ENCODE measurements at regions not wholly inside any gene's neighbourhood (a gene's known extent, or its start where the extent isn't known, plus 50 kb on each side); places are given as distances from the start of the nearest gene placed in this dataset.

DNA sequence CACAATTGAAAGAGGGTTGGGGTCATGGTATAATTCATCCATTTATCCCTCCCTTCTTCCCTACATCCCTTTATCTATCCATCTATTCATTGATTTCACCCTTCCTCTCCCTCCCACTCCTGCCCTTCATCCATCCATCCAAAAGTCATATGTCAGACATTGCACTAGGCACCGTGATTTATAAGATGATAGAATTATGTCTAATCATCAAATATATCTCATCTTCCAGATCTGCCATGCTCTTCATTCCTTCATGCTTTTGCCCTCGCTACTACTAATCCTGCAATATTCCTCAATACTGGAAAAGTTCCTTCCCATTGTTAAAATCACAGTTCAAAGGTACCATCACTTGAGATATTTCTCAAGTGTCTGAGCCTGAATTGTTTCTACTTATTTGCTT lies 335.2 kb upstream of the CDH11 start:
- in situ Hi-C loops (cut with HindIII; ENCODE audit: low sequenced_read_pairs), result no loop called here
- DNase-seq (ENCODE audit: low read depth, low spot score), result no peak
- TF ChIP-seq, protein P1, sequence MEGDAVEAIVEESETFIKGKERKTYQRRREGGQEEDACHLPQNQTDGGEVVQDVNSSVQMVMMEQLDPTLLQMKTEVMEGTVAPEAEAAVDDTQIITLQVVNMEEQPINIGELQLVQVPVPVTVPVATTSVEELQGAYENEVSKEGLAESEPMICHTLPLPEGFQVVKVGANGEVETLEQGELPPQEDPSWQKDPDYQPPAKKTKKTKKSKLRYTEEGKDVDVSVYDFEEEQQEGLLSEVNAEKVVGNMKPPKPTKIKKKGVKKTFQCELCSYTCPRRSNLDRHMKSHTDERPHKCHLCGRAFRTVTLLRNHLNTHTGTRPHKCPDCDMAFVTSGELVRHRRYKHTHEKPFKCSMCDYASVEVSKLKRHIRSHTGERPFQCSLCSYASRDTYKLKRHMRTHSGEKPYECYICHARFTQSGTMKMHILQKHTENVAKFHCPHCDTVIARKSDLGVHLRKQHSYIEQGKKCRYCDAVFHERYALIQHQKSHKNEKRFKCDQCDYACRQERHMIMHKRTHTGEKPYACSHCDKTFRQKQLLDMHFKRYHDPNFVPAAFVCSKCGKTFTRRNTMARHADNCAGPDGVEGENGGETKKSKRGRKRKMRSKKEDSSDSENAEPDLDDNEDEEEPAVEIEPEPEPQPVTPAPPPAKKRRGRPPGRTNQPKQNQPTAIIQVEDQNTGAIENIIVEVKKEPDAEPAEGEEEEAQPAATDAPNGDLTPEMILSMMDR (IDR thresholded peaks at IDR 0.05; ENCODE audit: low read depth, low read length), result no peak
- H3K4me3 ChIP-seq (ENCODE audit: low read depth, low read length), result no peak overlapping the region

DNA sequence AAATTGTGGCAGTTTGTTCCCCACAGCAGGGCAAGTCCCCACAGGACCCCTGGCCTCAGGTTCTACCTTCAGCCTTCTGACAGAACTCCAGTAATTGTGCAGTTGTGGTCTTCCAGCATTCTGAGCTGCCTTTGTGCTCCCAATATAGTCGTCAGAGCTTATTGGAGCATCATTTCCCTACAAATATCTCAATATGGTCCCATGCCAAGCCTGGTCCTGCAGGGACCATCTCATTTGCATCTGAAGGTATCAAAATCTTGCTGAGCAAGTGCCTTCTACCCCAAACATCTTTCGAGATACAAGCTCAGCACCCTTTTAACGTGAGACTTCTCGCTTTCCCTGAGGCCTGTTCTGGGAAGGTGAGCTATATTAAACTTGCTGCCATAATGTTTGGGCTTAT lies 333.9 kb upstream of the CDH11 start:
- in situ Hi-C loops (cut with HindIII; ENCODE audit: low sequenced_read_pairs), result no loop called here
- TF ChIP-seq, protein P1 (IDR thresholded peaks at IDR 0.05; ENCODE audit: low read depth, low read length), result no peak
- no peak overlapping the region for H3K4me3 ChIP-seq (ENCODE audit: low read depth, low read length)
- DNase-seq (ENCODE audit: low read depth, low spot score), result no peak

DNA sequence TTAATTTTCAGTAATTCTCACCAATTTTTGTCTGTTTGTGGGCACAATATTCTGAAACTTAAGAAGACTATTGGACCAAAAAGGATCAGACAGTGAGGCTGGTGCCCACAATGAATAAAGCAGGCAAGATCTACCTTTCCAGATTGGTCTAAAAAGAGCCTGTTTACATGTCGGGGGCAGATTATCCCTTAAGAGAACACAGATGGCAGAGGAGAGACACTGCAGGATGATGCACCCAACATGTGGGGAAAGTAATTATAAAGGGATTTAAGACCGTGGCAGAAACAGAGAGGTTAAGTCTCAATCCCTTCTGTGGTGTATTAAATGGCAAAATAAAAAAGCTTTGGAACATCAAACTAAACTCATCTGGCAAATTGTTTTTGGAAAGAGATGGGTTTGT lies 331.8 kb upstream of the CDH11 start:
- no peak overlapping the region for H3K4me3 ChIP-seq (ENCODE audit: low read depth, low read length)
- in situ Hi-C loops (cut with HindIII; ENCODE audit: low sequenced_read_pairs), result no loop called here
- TF ChIP-seq, protein P1 (IDR thresholded peaks at IDR 0.05; ENCODE audit: low read depth, low read length), result no peak
- DNase-seq (ENCODE audit: low read depth, low spot score), result no peak

DNA sequence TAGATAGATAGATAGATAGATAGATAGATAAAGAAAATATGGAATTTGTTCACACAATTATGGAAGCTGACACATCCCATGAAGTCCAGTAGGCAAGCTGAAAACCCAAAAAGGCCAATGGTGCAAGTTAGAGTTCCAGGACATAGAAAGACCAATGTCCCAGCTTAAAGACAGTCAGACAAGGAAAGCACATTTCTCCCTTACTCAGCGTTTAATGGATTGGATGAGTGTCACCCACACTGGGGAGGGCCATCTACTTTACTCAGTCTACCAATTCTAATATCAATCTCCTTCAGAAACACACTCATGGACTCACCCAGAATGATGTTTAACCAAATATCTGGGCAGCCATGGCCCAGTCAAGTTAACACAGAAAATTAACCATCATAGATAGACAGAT lies 327.7 kb upstream of the CDH11 start:
- in situ Hi-C loops (cut with HindIII; ENCODE audit: low sequenced_read_pairs), result no loop called here
- no peak for DNase-seq (ENCODE audit: low read depth, low spot score)
- H3K4me3 ChIP-seq (ENCODE audit: low read depth, low read length), result no peak overlapping the region
- TF ChIP-seq, protein P1 (IDR thresholded peaks at IDR 0.05; ENCODE audit: low read depth, low read length), result no peak

DNA sequence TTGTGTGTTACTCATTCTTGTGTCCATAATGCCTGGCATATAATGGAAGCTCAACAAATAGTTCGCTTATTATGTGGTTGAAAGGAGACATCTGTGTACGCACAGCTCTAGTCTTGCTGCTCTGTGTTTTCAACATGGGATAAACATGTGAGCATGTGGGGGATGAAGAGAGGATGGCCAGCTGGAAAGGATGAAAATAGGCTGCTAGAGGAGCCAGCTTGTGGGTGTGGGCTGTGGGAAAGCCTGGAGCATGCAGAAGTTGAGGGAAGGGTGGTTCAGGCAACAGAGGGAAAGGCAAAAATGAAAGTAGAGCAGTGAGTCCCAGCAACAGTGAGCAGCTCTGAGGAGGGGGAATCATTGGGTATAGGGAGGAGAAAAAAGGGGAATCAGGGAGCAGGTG lies 324.6 kb upstream of the CDH11 start:
- in situ Hi-C loops (cut with HindIII; ENCODE audit: low sequenced_read_pairs), result no loop called here
- no peak overlapping the region for H3K4me3 ChIP-seq (ENCODE audit: low read depth, low read length)
- TF ChIP-seq, protein P1 (IDR thresholded peaks at IDR 0.05; ENCODE audit: low read depth, low read length), result no peak
- no peak for DNase-seq (ENCODE audit: low read depth, low spot score)

DNA sequence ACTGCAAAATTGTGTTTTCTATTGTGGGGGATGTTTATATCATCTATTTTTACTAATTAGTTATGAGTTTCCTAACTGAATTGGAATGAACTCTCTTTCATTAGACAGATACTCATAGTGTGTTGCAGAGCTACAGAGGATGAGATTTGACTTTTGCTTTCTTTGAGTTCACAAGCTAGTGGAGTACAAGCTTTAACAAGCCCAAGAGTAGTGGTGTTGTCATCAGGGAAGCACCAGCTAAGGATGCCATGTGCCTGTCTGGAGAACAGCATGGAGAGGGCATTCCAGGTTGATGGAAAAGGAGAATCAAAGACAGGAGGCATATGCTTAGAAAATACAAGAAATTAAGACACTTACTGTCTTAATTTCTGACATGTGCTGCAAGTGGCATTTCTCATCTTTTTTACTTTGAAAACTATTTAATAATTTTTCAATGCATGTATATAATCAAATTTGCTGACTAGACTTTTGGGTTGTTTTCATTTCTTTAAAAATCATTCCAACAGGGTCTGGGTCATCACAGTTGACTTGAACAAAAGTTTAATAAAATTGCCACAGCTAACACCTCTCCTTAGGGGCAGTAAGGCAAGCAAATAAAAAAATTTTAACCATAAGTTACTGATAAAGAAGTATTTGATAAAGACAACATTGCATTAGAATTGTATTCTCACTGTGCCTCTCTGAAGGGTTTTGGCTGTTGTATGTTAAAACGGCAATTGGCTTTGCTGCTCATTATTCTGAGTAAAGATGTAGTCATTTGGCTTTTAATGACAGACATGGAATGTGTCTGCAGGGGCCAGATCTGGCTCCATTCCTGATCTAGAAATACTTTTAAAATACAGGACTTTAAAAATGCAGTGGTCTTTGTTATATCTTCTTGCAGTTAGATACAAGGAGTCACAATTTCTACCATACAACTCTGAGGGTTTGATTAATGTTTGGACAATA lies 323.7 kb upstream of the CDH11 start:
- in situ Hi-C loops (cut with HindIII; ENCODE audit: low sequenced_read_pairs), result no loop called here
- no peak for DNase-seq (ENCODE audit: low read depth, low spot score)
- TF ChIP-seq, protein P1 (IDR thresholded peaks at IDR 0.05; ENCODE audit: low read depth, low read length), result no peak
- H3K4me3 ChIP-seq (ENCODE audit: low read depth, low read length), result no peak overlapping the region
